ENCODE measurements at regions not wholly inside any gene's neighbourhood (a gene's known extent, or its start where the extent isn't known, plus 50 kb on each side); places are given as distances from the start of the nearest gene placed in this dataset.

- Mint-ChIP-seq H3K36me3 (ENCODE audit: low read depth) (no peaks in the 10 kb centered on the region), H3K4me1 (no peaks in the 10 kb centered on the region), H3K4me3 (no peak overlapping the region)
These were observed 214.2 kb upstream of the ZNF462 start for GRCh38 chr9:106648799-106649198.

GRCh38 chr9:106649664-106650063 is 213.3 kb upstream of the ZNF462 start:
- no peak for DNase-seq
- Mint-ChIP-seq H3K27me3 (no peaks in the 10 kb centered on the region), H3K27ac (no peak overlapping the region), H3K9me3 (peaks cover 11% of the 10 kb centered on the region), H3K36me3 (ENCODE audit: low read depth) (no peaks in the 10 kb centered on the region), H3K4me3 (no peak overlapping the region), H3K4me1 (no peaks in the 10 kb centered on the region)
- intact Hi-C loops (cut with micrococcal nuclease) = no loop called here

More at GRCh38 chr9:106648799-106649198, 214.2 kb upstream of the ZNF462 start:
- intact Hi-C loops (cut with micrococcal nuclease) = no loop called here
- Mint-ChIP-seq H3K27me3 (no peaks in the 10 kb centered on the region), H3K27ac (no peak overlapping the region), H3K9me3 (peaks cover 4% of the 10 kb centered on the region)
- DNase-seq = no peak

- Mint-ChIP-seq H3K27me3 (no peaks in the 10 kb centered on the region), H3K27ac (no peak overlapping the region), H3K9me3 (peaks cover 11% of the 10 kb centered on the region), H3K4me3 (no peak overlapping the region), H3K36me3 (ENCODE audit: low read depth) (no peaks in the 10 kb centered on the region), H3K4me1 (no peaks in the 10 kb centered on the region)
- no peak for DNase-seq
- intact Hi-C loops (cut with micrococcal nuclease) = no loop called here
These were observed 209.8 kb upstream of the ZNF462 start for GRCh38 chr9:106653213-106653612.

GRCh38 chr9:106655966-106656365 is 207.0 kb upstream of the ZNF462 start:
- Mint-ChIP-seq H3K36me3 (ENCODE audit: low read depth) (no peaks in the 10 kb centered on the region), H3K27me3 (no peaks in the 10 kb centered on the region), H3K4me1 (no peaks in the 10 kb centered on the region), H3K9me3 (peaks cover 11% of the 10 kb centered on the region), H3K27ac (no peak overlapping the region), H3K4me3 (no peak overlapping the region)
- intact Hi-C loops (cut with micrococcal nuclease) = no loop called here
- DNase-seq = no peak

- no peak for DNase-seq
- Mint-ChIP-seq H3K4me1 (no peaks in the 10 kb centered on the region), H3K4me3 (no peak overlapping the region), H3K27me3 (no peaks in the 10 kb centered on the region), H3K36me3 (ENCODE audit: low read depth) (no peaks in the 10 kb centered on the region), H3K9me3 (peaks cover 11% of the 10 kb centered on the region), H3K27ac (no peak overlapping the region)
- intact Hi-C loops (cut with micrococcal nuclease) = no loop called here
These were observed 205.0 kb upstream of the ZNF462 start for GRCh38 chr9:106657926-106658325.

- no peaks in the 10 kb centered on the region for H3K9me3 Mint-ChIP-seq
- DNase-seq = no peak
- H3K27ac Mint-ChIP-seq = no peak overlapping the region
- no peaks in the 10 kb centered on the region for H3K36me3 Mint-ChIP-seq (ENCODE audit: low read depth)
- intact Hi-C loops (cut with micrococcal nuclease) = no loop called here
- H3K4me3 Mint-ChIP-seq = no peak overlapping the region
- H3K4me1 Mint-ChIP-seq = no peaks in the 10 kb centered on the region
- no peaks in the 10 kb centered on the region for H3K27me3 Mint-ChIP-seq
These were observed 194.4 kb upstream of the ZNF462 start for GRCh38 chr9:106668534-106668933.

- H3K36me3 Mint-ChIP-seq (ENCODE audit: low read depth) = no peaks in the 10 kb centered on the region
- H3K27me3 Mint-ChIP-seq = no peaks in the 10 kb centered on the region
- no peak overlapping the region for H3K4me3 Mint-ChIP-seq
- no peak overlapping the region for H3K27ac Mint-ChIP-seq
- H3K9me3 Mint-ChIP-seq = no peaks in the 10 kb centered on the region
- intact Hi-C loops (cut with micrococcal nuclease) = no loop called here
- no peak for DNase-seq
- no peaks in the 10 kb centered on the region for H3K4me1 Mint-ChIP-seq
These were observed 193.1 kb upstream of the ZNF462 start for GRCh38 chr9:106669835-106670234.

GRCh38 chr9:106670418-106670817 is 192.5 kb upstream of the ZNF462 start:
- Mint-ChIP-seq H3K4me1 (no peaks in the 10 kb centered on the region), H3K27ac (no peak overlapping the region), H3K27me3 (no peaks in the 10 kb centered on the region), H3K4me3 (no peak overlapping the region), H3K36me3 (ENCODE audit: low read depth) (no peaks in the 10 kb centered on the region), H3K9me3 (no peaks in the 10 kb centered on the region)
- intact Hi-C loops (cut with micrococcal nuclease) = no loop called here
- no peak for DNase-seq

GRCh38 chr9:106675780-106676179 is 187.2 kb upstream of the ZNF462 start:
- Mint-ChIP-seq H3K27ac (no peak overlapping the region), H3K27me3 (no peaks in the 10 kb centered on the region), H3K36me3 (ENCODE audit: low read depth) (no peaks in the 10 kb centered on the region), H3K4me3 (no peak overlapping the region), H3K4me1 (no peaks in the 10 kb centered on the region), H3K9me3 (no peaks in the 10 kb centered on the region)
- DNase-seq = no peak
- intact Hi-C loops (cut with micrococcal nuclease) = no loop called here

- no peak for DNase-seq
- Mint-ChIP-seq H3K27ac (no peak overlapping the region), H3K36me3 (ENCODE audit: low read depth) (no peaks in the 10 kb centered on the region), H3K4me3 (no peak overlapping the region), H3K27me3 (no peaks in the 10 kb centered on the region), H3K4me1 (no peaks in the 10 kb centered on the region), H3K9me3 (no peaks in the 10 kb centered on the region)
- intact Hi-C loops (cut with micrococcal nuclease) = no loop called here
These were observed 185.6 kb upstream of the ZNF462 start for GRCh38 chr9:106677374-106677773.

- no peaks in the 10 kb centered on the region for H3K27me3 Mint-ChIP-seq
- H3K36me3 Mint-ChIP-seq (ENCODE audit: low read depth) = no peaks in the 10 kb centered on the region
- no peak overlapping the region for H3K27ac Mint-ChIP-seq
These were observed 185.1 kb upstream of the ZNF462 start for GRCh38 chr9:106677830-106678229.

GRCh38 chr9:106678273-106678672 is 184.7 kb upstream of the ZNF462 start:
- Mint-ChIP-seq H3K27ac (no peak overlapping the region), H3K4me3 (no peak overlapping the region), H3K4me1 (no peaks in the 10 kb centered on the region), H3K9me3 (no peaks in the 10 kb centered on the region), H3K36me3 (ENCODE audit: low read depth) (no peaks in the 10 kb centered on the region), H3K27me3 (no peaks in the 10 kb centered on the region)
- intact Hi-C loops (cut with micrococcal nuclease) = no loop called here
- no peak for DNase-seq

More at GRCh38 chr9:106677830-106678229, 185.1 kb upstream of the ZNF462 start:
- no peak overlapping the region for H3K4me3 Mint-ChIP-seq
- intact Hi-C loops (cut with micrococcal nuclease) = no loop called here
- H3K9me3 Mint-ChIP-seq = no peaks in the 10 kb centered on the region
- no peaks in the 10 kb centered on the region for H3K4me1 Mint-ChIP-seq
- DNase-seq = no peak

- Mint-ChIP-seq H3K36me3 (ENCODE audit: low read depth) (no peaks in the 10 kb centered on the region), H3K27ac (no peak overlapping the region)
These were observed 180.5 kb upstream of the ZNF462 start for GRCh38 chr9:106682420-106682819.

GRCh38 chr9:106683454-106683853 is 179.5 kb upstream of the ZNF462 start:
- H3K27ac Mint-ChIP-seq = no peak overlapping the region
- intact Hi-C loops (cut with micrococcal nuclease) = no loop called here
- no peaks in the 10 kb centered on the region for H3K9me3 Mint-ChIP-seq
- no peaks in the 10 kb centered on the region for H3K36me3 Mint-ChIP-seq (ENCODE audit: low read depth)
- H3K4me3 Mint-ChIP-seq = no peak overlapping the region
- no peak for DNase-seq
- no peaks in the 10 kb centered on the region for H3K4me1 Mint-ChIP-seq
- H3K27me3 Mint-ChIP-seq = no peaks in the 10 kb centered on the region

More at GRCh38 chr9:106682420-106682819, 180.5 kb upstream of the ZNF462 start:
- no peak for DNase-seq
- intact Hi-C loops (cut with micrococcal nuclease) = no loop called here
- no peaks in the 10 kb centered on the region for H3K9me3 Mint-ChIP-seq
- no peaks in the 10 kb centered on the region for H3K27me3 Mint-ChIP-seq
- no peak overlapping the region for H3K4me3 Mint-ChIP-seq
- no peaks in the 10 kb centered on the region for H3K4me1 Mint-ChIP-seq

GRCh38 chr9:106684940-106685695 is 177.8 kb upstream of the ZNF462 start:
- H3K9me3 Mint-ChIP-seq = no peaks in the 10 kb centered on the region
- H3K36me3 Mint-ChIP-seq (ENCODE audit: low read depth) = no peaks in the 10 kb centered on the region
- no peak for DNase-seq
- no peak overlapping the region for H3K4me3 Mint-ChIP-seq
- H3K4me1 Mint-ChIP-seq = no peaks in the 10 kb centered on the region
- H3K27ac Mint-ChIP-seq = no peak overlapping the region
- intact Hi-C loops (cut with micrococcal nuclease) = no loop called here
- no peaks in the 10 kb centered on the region for H3K27me3 Mint-ChIP-seq
